ENCODE measurements at regions not wholly inside any gene's neighbourhood (a gene's known extent, or its start where the extent isn't known, plus 50 kb on each side); places are given as distances from the start of the nearest gene placed in this dataset.

DNA sequence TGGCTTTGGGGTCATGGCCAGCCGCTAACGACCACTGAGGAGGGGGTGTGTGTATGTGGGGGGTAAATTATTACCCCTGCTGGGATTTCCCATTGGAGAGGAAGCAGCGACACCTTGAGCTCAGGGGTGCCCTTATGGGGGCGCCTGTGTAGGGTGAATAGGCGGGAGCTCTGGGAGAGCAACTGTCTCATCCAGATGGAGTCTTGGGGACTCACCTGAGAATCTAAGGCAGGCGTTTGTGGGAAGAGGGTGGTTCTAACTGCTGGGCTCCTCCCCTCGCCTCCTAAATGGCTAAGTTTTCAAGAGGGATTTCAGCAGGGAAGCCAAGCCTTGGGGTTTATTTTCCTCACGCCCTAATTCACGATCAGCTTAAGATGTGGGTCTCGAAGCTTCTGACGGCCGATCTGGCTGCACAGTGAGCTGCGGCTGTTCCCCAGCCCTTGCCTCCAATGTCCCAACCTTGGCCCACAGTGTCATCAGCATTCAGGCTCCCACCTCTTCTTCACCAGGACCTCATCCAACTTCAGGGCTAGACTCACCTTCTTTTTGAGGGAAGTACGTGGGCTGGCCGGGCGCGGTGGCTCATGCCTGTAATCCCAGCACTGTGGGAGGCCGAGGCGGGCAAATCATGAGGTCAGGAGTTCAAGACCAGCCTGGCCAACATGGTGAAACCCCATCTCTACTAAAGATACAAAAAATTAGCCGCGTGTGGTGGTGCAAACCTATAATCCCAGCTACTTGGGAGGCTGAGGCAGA lies 136.9 kb upstream of the EEF2KMT start:
- no peak for TF ChIP-seq POLR2A (IDR thresholded peaks at IDR 0.05)
- TF ChIP-seq, protein P1, sequence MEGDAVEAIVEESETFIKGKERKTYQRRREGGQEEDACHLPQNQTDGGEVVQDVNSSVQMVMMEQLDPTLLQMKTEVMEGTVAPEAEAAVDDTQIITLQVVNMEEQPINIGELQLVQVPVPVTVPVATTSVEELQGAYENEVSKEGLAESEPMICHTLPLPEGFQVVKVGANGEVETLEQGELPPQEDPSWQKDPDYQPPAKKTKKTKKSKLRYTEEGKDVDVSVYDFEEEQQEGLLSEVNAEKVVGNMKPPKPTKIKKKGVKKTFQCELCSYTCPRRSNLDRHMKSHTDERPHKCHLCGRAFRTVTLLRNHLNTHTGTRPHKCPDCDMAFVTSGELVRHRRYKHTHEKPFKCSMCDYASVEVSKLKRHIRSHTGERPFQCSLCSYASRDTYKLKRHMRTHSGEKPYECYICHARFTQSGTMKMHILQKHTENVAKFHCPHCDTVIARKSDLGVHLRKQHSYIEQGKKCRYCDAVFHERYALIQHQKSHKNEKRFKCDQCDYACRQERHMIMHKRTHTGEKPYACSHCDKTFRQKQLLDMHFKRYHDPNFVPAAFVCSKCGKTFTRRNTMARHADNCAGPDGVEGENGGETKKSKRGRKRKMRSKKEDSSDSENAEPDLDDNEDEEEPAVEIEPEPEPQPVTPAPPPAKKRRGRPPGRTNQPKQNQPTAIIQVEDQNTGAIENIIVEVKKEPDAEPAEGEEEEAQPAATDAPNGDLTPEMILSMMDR (IDR thresholded peaks at IDR 0.05) = no peak

Data from breast epithelium (tissue), 3 donors.